NOMO-1 (cell line): ENCODE measurements at regions not wholly inside any gene's neighbourhood (a gene's known extent, or its start where the extent isn't known, plus 50 kb on each side); places are given as distances from the start of the nearest gene placed in this dataset.

Experiments
- DNase-seq, 2 experiments: peaks; one replicate each; lab custom pipeline; 2025; ENCODE audit not compliant: unreplicated experiment in 2 of 2; lab: John Stamatoyannopoulos, UW

DNA sequence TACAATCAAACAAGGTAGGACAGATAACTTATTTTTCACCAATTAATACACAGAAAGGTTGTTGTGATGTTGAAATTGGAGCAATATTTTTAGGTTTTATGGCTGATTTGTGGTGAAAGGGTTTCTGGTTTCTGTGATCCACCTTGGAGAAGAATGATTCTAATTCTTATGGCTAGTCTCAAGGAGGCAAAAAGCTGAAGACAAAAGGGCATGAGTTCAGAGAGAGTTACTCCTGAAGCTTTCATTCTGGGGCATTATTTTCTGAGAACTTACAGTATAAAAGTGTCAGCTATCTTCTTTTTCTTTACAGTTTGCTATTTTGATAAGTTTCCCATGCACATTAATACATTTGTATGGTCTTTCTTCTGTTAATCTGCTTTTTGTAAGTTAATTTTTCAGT is 372.4 kb upstream of the CCDC179 start:
- no peak for DNase-seq

DNA sequence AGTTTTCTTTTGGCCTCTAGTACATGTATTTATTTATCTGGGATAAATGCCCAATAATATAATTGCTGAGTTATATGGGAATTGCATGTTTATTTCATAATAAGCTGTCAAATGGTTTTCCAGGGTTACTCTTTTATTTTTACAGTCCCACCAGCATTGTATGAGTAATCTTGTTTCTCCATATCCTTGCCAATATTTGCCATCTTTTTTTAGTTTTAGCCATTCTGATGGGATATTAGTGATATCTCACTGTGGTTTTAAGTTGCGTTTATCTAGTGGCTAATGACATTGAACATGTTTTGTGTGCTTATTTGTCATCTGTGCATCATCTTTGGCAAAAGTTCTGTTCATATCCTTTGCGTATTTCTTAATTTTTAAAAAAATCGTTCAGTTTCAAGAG is 372.8 kb upstream of the CCDC179 start:
- DNase-seq: no peak

DNA sequence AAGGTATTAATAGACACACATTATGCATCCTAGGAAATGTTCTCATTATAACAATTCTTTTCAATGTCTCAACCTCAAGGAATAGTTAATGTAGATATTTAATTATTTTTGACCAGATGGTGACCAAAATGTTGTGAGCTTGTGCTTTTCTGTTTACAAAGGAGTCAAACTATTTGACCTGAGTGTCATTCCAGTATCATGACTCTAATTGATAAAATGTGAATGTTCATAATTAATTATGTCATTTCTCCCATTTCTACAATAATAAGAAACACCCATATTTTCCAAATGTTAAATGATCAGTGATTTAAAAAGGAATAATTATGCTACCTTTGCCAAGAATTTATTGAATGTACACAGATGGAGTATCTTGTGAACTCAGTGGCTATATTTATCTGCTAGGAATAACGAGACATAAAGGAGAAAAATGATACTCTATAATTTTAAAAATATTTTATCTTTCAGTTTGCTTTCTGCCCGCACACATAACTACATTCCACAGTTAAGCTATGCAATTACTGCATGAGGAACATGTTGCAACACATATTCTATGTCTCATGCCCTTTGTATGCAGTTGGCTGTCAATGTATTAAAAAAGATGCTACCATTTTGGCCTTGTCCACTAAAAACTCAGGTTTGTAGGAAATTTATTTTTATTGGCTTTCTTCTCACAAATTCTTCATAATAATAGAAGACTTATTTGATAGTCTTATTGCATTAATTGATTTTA is 376.7 kb upstream of the CCDC179 start:
- DNase-seq: no peak

DNA sequence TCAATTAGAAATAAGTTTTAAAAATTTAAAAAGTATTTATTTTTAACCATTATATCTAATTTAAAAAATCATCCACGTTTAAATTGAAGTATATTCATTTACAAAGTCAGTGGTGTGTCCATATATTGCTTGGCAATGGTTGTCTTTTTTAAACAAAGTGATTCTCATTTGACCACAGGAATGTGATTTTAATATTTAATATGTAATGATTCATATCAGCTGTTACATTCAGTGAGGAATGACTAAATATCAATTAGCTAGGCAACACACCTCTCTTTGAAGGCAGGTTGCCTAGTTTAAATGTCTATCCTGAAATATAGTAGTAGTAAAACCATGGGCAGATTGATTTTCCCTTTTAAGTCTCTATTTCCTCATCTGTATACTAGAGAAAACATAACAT is 392.2 kb upstream of the CCDC179 start:
- no peak for DNase-seq

DNA sequence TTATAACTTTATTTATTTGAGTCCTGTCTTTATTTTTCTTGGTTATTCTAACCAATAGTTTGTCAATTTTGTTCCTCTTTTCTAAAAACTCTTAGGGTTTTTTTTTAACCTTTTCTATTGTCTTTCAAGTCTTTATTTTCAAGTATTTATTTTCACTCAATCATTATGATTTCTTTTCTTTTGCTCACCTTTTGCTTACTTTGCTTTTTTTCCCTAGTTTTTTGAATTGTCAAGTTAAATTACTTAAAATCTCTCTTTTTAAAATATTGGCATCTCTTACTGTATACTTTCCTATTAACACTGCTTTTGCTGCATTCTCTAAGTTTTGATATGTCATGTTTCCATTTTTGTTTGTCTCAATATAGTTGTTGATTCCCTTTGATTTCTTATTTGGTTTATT is 396.8 kb upstream of the CCDC179 start:
- no peak for DNase-seq

DNA sequence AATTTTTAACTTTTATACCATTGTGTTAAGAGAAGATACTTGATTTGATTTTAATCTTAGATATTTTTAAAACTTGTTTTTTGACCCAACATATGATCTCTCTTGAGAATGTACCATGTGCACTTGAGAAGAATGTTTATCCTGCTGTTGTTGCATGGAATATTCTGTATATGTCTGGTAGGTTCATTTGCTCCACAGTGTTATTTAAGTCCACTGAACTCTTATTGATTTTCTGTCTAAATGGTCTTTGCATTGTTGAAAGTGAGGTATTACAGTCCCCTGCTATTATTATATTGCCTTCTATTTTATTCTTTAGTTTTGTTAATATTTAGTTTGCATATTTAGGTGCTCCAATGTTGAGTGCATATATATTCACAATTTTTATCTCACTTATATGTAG is 397.3 kb upstream of the CCDC179 start:
- DNase-seq: no peak

DNA sequence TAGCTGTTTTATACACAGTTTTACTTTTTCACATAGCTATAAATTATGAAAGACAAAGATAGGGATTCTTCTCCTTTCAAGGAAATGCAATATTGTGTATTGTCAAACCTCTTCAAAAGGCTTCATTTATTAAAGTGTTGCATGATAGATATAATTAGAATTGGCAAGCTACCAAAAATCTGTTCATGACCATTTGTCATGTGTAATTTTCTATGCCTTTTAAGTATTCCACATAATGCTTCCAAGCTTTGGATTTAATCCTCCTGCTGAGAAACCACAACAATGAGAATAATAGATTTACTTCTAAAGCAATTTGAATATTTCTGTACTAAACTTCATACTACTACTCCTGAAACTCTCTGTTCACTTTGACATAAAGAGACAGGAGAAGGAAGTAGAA is 403.2 kb upstream of the CCDC179 start:
- DNase-seq: no peak

DNA sequence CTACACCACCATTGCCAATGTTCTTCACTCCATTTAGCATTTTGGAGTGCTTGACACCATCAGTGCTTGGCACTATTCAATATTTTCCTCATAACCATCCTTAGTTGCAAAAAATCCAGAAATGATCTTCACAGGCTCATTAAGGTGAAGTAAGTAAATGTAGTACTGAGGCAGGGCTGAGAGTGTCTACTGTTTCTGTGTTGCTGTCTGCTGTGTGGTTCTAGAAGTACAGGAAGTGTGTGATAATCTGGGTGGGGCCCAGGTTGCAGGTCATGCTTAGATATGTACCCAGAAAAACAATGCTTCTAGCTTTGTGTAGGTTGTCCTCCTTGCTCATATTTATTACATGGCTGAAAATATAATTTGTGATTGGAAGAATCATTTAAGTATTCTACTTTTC is 411.8 kb upstream of the CCDC179 start:
- DNase-seq: no peak

DNA sequence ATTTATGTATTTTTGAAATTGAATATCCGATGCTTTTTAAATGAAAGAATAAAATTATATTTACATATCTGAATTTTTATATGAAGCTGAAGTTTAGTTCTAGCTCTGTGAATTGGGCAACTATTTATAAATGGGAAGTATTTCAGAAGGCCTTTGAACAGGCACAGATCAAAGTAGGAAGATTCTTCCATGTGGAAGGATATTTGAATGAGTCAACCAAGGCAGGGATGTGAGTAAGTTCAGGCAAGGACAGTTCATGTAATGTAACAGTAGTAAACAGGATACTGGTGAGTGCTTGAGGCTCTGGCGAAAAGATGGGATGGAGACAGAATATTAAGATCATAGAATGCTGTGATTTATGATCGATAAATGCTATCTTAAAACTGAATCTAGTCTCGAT is 417.8 kb upstream of the CCDC179 start:
- no peak for DNase-seq

DNA sequence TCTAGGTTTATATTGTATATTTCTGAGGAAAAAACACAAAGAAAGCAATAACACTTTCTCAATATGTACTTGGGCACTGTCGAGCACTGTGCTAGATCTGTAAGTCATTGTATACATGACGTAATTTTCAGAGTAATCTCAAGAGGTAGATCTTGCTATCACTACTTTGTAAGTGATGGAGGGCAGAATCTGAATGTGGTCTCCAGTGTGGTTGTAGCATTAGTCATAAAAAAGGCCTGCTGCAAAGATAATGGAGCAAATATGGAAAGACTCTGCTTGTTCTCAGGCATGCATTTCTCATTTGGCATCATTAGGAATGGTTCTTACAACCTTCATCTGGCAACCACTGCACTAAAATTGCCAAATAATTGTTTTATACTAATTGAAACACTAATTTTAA is 419.8 kb upstream of the CCDC179 start:
- no peak for DNase-seq

DNA sequence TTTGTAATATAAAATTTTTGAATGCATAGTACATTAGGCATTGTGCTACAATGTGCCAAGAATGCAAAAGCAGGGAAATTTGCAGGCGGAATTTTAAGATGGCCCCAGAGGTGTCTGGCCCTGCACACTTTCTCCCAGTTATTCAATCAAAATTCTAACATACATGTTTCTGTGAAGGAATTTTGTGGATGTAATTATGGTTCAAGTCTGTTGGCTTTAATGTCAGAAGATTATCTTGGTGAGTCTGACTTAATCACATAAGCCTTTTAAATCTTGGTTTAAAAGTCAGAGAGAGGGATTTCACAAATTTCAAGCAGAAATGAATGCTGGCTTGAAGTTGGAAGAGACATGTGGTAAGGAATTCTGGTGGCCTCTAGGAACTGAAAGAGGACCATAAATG is 423.4 kb upstream of the CCDC179 start:
- DNase-seq: no peak

DNA sequence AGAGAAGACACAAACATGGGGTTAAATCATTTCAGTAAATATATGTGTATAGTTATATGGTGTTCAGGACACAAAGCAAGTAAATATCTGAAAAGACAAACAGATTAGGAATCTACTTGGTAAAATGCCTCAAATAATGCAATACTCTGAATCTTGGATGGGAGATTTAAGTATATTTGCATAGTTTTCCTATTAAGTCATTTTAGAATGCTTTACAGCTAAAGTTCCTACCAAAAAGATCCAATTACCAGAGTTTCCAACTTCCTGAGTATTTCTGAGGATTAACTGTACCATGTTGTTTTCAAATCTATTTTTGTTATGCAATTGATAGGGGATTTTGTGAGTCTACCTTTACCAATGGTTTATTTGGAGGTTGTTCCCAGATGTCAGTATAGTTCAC is 424.4 kb upstream of the CCDC179 start:
- no peak for DNase-seq

DNA sequence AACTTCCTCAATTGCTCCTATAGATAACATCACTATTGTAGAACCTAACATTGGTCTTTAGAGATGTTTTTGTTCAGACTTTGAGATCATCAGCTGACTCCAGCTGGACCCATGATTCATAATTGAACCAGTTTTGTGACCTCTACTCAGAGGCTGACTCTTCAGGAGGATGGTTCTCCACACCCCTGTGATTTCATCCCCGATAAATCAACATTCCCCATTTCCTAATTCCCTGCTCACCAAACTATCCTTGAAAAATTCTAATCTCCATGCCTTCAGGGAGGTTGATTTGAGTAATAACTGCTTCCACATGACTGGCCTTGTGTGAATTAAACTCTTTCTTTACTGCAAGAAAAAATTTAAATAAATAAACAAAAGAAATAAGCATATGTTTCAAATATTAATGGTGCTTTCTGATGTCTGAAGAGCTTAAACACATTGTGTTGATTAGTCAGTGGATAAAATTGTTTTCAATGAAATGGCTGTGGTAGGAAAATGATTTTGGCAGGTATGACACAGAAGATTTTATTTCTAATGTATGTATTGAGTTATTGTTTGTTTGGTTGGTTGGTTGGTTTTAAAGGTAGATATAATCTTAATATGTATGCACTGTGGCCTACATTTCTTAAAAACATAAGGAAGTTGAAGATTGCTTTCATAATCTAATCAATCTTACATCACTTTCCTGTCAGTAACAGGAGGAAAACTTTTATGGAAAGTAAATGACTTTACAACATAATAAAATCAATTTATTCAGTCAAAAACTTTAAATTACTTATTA is 427.9 kb upstream of the CCDC179 start:
- DNase-seq: no peak

DNA sequence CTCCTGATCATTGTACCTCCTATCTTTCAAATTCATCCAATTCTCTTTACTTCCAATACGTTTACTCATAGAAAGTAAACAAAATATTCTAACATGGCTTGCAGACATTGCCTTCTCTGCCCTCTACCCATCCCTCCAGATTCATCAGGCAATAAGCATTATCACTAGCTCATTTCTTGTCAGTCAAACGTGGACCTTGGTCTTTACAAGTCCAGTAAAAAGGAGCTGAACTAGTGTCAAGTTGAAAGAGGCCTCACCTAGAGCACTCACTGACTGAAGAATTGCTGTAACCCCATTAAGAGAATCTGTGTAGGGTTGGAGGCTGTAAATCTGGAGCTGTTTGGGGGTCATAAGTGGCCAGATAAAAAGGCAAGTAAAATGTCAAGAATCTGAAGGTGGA is 435.0 kb upstream of the CCDC179 start:
- DNase-seq: no peak

DNA sequence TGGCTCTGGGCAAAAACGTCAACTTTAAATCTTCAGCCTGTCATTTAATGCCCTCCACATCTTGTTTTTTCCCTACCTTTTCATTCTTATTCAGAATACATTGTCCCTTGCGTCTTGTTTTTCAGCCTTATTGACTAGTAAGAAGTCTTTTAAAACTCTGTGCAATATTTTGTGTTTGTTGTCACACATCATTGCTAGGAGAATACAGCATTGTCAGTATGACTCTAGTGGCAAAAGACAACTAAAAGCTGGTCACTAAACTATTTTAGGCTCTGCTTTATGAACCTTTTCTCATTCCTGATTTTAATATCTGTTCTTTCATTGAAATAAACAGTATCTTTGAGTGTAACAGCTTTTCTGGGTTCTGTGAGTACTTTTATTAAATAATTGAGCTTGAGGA is 447.8 kb upstream of the CCDC179 start:
- no peak for DNase-seq

DNA sequence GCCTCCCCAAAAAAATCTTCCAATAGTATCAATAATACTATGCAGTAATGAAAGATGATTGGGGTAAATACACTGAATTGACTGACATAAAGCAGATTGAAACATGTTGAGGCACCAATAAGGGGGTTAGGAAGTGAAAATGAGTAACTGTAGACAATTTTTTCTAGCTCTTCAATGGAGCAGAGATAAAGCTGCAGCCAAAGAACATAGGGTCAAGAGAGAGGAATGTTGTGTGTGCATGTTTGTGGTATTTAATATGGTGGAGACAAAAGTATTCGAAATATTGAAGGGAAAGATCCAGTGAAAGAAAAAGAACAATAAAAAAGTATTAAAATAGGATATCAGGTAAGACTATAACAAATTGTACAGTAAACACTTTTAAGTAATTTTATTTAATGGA is 450.0 kb upstream of the CCDC179 start:
- no peak for DNase-seq

DNA sequence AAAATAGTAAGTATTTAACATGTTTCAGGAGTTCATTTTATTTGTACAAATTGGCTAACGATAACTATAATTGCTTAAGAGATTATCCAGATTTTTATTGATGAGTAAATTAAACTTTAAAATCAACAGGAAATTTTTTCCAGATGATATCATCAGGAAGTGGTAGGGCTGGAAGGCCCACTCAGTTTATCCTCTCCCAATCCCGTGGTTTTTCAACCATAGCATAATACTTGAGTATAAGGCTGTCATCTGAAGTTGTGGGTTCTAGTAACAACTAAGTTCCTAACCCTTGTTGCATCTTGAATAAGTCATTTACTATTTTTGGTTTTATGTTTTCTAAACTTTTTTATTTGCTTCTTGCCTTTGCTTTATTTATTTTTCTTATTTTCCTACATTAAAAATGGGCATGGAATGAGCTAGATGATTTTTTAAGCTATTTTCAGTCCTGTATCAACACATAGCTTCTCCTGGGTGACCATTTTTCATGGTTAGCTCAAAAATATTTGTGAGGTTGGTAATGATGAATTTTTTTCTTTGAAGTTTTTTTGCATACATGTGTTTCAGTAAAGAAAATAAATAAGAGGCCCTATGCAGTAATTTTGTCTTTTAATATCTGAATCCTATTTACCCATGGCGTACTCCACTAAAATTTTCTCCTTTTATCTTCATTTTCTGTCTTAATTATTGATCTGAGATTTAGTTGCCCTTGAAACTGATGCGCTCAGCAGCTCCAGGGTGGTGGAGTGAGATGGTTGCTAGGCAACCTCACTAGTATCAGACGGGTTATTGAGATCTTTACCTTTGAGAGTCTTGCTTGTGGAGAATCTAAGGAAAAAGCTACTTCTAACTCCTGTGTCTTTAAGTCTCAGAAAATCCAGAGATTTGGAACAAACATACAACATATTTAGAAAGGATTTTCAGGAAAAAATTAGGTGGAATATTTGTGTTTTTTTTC is 452.0 kb upstream of the CCDC179 start:
- no peak for DNase-seq

DNA sequence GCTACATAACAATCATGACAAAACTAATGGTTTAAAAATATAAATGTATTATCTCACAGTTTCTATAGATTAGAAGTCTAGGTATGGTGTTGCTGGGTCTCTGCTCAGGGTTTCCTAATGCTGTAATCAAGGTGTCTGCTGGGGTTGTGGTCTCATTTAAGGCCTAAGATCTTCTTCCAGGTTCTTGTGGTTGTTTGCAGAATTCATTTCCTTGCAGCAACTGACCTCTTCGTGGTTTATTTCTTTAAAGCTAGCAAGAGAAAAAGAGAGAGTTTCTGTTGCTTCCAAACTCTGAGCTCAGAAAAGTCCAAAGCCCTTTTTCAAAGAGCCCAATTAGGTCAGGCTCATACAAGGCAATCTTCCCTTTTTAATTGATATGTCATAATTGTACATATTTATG is 452.7 kb upstream of the CCDC179 start:
- DNase-seq: no peak

DNA sequence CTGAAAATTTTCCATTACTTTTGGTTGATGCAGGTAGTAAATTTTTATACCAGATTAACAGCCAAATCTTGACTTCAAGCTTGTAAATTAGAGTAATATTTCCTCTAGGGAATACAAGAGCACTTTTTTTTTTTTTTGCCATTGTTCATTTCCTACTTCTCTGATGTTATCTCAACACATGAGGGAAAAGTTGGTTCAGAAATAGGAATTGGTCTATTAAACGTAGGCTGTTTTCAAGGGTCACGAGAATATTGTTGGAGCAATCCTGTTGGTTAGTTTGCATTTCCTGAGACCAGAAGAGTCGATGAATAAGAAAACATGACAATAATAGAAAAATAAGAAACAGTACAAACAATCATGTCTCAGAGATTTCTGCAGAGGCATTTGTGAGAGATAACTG is 453.9 kb upstream of the CCDC179 start:
- no peak for DNase-seq

DNA sequence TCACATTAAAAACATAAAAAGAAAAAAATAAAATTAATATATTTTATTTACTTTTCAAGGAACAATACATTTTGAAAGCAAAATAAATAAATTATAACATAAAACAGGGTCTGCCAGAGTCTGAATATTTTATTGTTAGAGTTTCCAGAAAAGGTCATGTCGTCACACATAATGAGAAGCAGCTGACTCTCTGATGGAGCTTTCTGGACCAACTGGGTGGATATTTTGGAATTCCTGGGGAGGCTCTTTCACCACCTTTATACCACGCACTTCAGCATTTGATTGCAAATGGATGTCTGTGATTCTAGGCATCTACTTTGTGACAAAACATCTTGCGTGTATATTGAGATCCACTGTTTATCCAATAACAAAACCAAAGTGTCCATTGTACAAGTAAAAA is 455.0 kb upstream of the CCDC179 start:
- DNase-seq: no peak

DNA sequence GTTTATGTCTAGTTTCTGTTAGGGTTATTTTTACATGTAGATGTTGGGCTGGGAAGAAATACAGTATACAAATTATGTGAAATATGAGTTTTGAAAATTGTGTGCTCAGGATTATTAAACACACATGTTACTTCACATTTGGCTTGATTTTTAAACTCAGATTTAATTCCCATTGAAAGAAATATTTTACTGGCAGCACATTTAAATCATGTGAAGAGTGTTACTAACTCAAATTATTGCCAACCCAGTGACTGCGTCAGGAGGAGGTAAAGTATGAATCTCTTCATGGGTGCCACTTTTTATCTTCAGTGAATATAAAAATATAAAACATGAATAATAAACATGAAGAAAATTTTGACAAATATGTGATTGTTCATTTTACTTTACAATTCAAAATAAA is 457.5 kb upstream of the CCDC179 start:
- no peak for DNase-seq
